Fibroblast of villous mesenchyme (primary cell): ENCODE measurements at regions not wholly inside any gene's neighbourhood (a gene's known extent, or its start where the extent isn't known, plus 50 kb on each side); places are given as distances from the start of the nearest gene placed in this dataset.

Experiments used
- DNase-seq: peaks from one replicate; pipeline ENCODE4 v3.0.0-alpha.2; 2010; ENCODE audit warnings: low read depth
- H3K4me3 ChIP-seq: 2 replicates; pipeline ENCODE4 v1.5.1; 2011; ENCODE audit warnings: low read depth, mild to moderate bottlenecking, low read length
- CTCF ChIP-seq: IDR thresholded peaks from 2 replicates; pipeline ENCODE4 v1.5.1; 2012; ENCODE audit warnings: low read depth, mild to moderate bottlenecking, low read length; ENCODE audit not compliant: insufficient read depth

GRCh38 chr15:94749811-94750617 lies 518.7 kb downstream of the MCTP2 start:
- no peak for TF ChIP-seq CTCF
- DNase-seq = peak; percentile 16
- H3K4me3 ChIP-seq = no peak overlapping the region

GRCh38 chr15:94760348-94760747 lies 529.0 kb downstream of the MCTP2 start:
- no peak overlapping the region for H3K4me3 ChIP-seq
- no peak for TF ChIP-seq CTCF
- no peak for DNase-seq

- H3K4me3 ChIP-seq = no peak overlapping the region
- DNase-seq = no peak
- no peak for TF ChIP-seq CTCF
These were observed 530.2 kb downstream of the MCTP2 start for GRCh38 chr15:94761574-94761973.

GRCh38 chr15:94769089-94769488 lies 537.7 kb downstream of the MCTP2 start:
- no peak for DNase-seq
- no peak overlapping the region for H3K4me3 ChIP-seq
- TF ChIP-seq CTCF = no peak

GRCh38 chr15:94770199-94770598 lies 538.8 kb downstream of the MCTP2 start:
- H3K4me3 ChIP-seq = no peak overlapping the region
- no peak for DNase-seq
- no peak for TF ChIP-seq CTCF

GRCh38 chr15:94777037-94777436 lies 545.7 kb downstream of the MCTP2 start:
- no peak overlapping the region for H3K4me3 ChIP-seq
- TF ChIP-seq CTCF = no peak
- no peak for DNase-seq

GRCh38 chr15:94778840-94779239 lies 547.5 kb downstream of the MCTP2 start:
- no peak for TF ChIP-seq CTCF
- no peak for DNase-seq
- H3K4me3 ChIP-seq = no peak overlapping the region
